Panc1 (cell line): ENCODE measurements at regions not wholly inside any gene's neighbourhood (a gene's known extent, or its start where the extent isn't known, plus 50 kb on each side); places are given as distances from the start of the nearest gene placed in this dataset.
"Not testable (repeated sequence)": the region's sequence is repeated elsewhere in the genome, so short reads cannot be mapped to it uniquely, and the experiment has no call there.

Source experiments
- ATAC-seq: fragments of 200-7000 bp; cut with Tn5 transposase; 2 replicates; pipeline ENCODE4 v1.9.1; 2020; ENCODE audit warnings: mild to moderate bottlenecking, moderate library complexity
- BruUV-seq: library from RNA; stranded (reverse); fragments of 400-500 nt; replicated peaks from 2 replicates; lab custom pipeline; 2021; lab: Mats Ljungman, UMichigan
- CTCF ChIA-PET: fragments of 300-600 bp; sonication (Branson Sonifier 250); formaldehyde crosslinking; loops from one replicate; lab custom pipeline; 2022; ENCODE audit warnings: antibody characterized with exemption; lab: Charles Lee
- POLR2A ChIA-PET: fragments of 300-600 bp; sonication (Branson Sonifier 250); formaldehyde crosslinking; loops from one replicate; lab custom pipeline; 2022; ENCODE audit warnings: antibody characterized with exemption; lab: Charles Lee
- DNase-seq: peaks from one replicate; pipeline ENCODE4 v3.0.0-alpha.2; 2010; ENCODE audit warnings: low read depth, low spot score
- H3K27ac ChIP-seq: 2 replicates; pipeline ENCODE4 v1.5.1; 2011; ENCODE audit warnings: mild to moderate bottlenecking, low read length, inconsistent platforms
- H3K27me3 ChIP-seq: fragments of 200-500 bp; sonication (Bioruptor generic); 2 replicates; pipeline ENCODE4 v1.6.0; 2014; ENCODE audit warnings: low read length, inconsistent platforms; ENCODE audit not compliant: control insufficient read depth, insufficient read depth
- H3K36me3 ChIP-seq: fragments of 200-500 bp; sonication (Bioruptor generic); 2 replicates; pipeline ENCODE4 v1.5.1; 2014; ENCODE audit warnings: inconsistent platforms, mild to moderate bottlenecking, low read length, moderate library complexity; ENCODE audit not compliant: control insufficient read depth, insufficient read depth
- H3K4me1 ChIP-seq: 2 replicates; pipeline ENCODE4 v1.5.1; 2011; ENCODE audit warnings: inconsistent platforms, mild to moderate bottlenecking, low read length, moderate library complexity; ENCODE audit not compliant: control insufficient read depth, insufficient read depth
- H3K4me3 ChIP-seq, 2 experiments: 2 replicates each; pipeline ENCODE4 v1.5.1; 2011 to 2012; ENCODE audit warnings: low read depth in 2 of 2, low read length in 2 of 2, mild to moderate bottlenecking in 2 of 2, inconsistent platforms in 1 of 2, moderate library complexity in 1 of 2
- H3K9me3 ChIP-seq: fragments of 200-500 bp; sonication (Bioruptor generic); 2 replicates; pipeline ENCODE4 v1.5.1; 2014; ENCODE audit warnings: low read depth, mild to moderate bottlenecking, inconsistent platforms, low read length, moderate library complexity; ENCODE audit not compliant: control insufficient read depth, insufficient read depth
- POLR2AphosphoS5 ChIP-seq: IDR thresholded peaks from 2 replicates; pipeline ENCODE4 v1.6.1; 2012; ENCODE audit warnings: mild to moderate bottlenecking, low read depth, low read length, moderate library complexity
- SIN3A ChIP-seq: IDR thresholded peaks from 2 replicates; pipeline ENCODE4 v1.6.1; 2012; ENCODE audit warnings: low read depth, mild to moderate bottlenecking, low read length, moderate library complexity, borderline replicate concordance; ENCODE audit not compliant: insufficient read depth
- TCF7L2 ChIP-seq: IDR thresholded peaks from 2 replicates; pipeline ENCODE4 v1.6.1; 2011; ENCODE audit warnings: mild to moderate bottlenecking, low read depth, low read length, inconsistent platforms
- in situ Hi-C: cut with HindIII; loops from 2 replicates; pipeline ENCODE4 v1.10.0; 2016; ENCODE audit warnings: low sequenced_read_pairs, low pct_unique_long_range_greater_than_20kb
- intact Hi-C: fragments of 100-400 bp; cut with micrococcal nuclease; formaldehyde crosslinking; loops from one replicate; pipeline ENCODE4 v1.10.0; 2022; ENCODE audit not compliant: unreplicated experiment
- TF ChIP-seq, protein P1 (sequence below), 2 experiments: IDR thresholded peaks; 2 replicates each; pipeline ENCODE4 v1.6.1; 2011 to 2012; ENCODE audit warnings: low read depth in 2 of 2, control low read depth in 1 of 2, low read length in 1 of 2, mild to moderate bottlenecking in 1 of 2, moderate library complexity in 1 of 2; ENCODE audit not compliant: insufficient read depth in 1 of 2
- TF ChIP-seq, protein P2 (sequence below): fragments of 450-650 bp; IDR thresholded peaks from 2 replicates; pipeline ENCODE4 v1.5.1; 2017; ENCODE audit warnings: mild to moderate bottlenecking

DNA sequence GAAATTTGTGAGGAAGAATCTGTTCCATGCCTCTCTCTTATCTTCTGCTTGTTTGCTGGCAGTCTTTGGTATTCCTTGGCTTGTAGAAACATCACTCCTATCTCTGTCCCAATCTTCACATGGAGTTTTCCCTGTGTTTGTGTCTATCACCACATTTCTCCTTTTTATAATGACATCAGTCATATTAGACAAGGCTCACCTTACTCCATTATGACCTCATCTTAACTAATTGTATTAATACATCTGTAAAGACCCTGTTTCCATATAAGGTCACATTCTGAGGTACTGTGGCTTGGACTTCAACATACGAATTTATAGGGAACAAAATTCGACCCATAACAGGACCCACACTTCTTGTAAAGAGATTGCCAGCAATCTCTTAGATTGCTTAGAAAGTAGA, 72.3 kb upstream of the POGK start:
- Histone ChIP-seq H3K9me3 (no peaks in the 10 kb centered on the region), H3K36me3 (no peaks in the 10 kb centered on the region), H3K27ac (no peak overlapping the region), H3K4me3 (no peak overlapping the region), H3K27me3 (no peaks in the 10 kb centered on the region), H3K4me1 (no peaks in the 10 kb centered on the region)
- ATAC-seq: no peak
- no peak for TF ChIP-seq SIN3A
- TF ChIP-seq, protein P1, sequence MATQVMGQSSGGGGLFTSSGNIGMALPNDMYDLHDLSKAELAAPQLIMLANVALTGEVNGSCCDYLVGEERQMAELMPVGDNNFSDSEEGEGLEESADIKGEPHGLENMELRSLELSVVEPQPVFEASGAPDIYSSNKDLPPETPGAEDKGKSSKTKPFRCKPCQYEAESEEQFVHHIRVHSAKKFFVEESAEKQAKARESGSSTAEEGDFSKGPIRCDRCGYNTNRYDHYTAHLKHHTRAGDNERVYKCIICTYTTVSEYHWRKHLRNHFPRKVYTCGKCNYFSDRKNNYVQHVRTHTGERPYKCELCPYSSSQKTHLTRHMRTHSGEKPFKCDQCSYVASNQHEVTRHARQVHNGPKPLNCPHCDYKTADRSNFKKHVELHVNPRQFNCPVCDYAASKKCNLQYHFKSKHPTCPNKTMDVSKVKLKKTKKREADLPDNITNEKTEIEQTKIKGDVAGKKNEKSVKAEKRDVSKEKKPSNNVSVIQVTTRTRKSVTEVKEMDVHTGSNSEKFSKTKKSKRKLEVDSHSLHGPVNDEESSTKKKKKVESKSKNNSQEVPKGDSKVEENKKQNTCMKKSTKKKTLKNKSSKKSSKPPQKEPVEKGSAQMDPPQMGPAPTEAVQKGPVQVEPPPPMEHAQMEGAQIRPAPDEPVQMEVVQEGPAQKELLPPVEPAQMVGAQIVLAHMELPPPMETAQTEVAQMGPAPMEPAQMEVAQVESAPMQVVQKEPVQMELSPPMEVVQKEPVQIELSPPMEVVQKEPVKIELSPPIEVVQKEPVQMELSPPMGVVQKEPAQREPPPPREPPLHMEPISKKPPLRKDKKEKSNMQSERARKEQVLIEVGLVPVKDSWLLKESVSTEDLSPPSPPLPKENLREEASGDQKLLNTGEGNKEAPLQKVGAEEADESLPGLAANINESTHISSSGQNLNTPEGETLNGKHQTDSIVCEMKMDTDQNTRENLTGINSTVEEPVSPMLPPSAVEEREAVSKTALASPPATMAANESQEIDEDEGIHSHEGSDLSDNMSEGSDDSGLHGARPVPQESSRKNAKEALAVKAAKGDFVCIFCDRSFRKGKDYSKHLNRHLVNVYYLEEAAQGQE (IDR thresholded peaks at IDR 0.05; ENCODE audit: insufficient read depth in 1 of 2, low read depth in 2 of 2, low read length in 1 of 2): no peak
- TF ChIP-seq TCF7L2: no peak
- TF ChIP-seq, protein P2, sequence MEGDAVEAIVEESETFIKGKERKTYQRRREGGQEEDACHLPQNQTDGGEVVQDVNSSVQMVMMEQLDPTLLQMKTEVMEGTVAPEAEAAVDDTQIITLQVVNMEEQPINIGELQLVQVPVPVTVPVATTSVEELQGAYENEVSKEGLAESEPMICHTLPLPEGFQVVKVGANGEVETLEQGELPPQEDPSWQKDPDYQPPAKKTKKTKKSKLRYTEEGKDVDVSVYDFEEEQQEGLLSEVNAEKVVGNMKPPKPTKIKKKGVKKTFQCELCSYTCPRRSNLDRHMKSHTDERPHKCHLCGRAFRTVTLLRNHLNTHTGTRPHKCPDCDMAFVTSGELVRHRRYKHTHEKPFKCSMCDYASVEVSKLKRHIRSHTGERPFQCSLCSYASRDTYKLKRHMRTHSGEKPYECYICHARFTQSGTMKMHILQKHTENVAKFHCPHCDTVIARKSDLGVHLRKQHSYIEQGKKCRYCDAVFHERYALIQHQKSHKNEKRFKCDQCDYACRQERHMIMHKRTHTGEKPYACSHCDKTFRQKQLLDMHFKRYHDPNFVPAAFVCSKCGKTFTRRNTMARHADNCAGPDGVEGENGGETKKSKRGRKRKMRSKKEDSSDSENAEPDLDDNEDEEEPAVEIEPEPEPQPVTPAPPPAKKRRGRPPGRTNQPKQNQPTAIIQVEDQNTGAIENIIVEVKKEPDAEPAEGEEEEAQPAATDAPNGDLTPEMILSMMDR: no peak
- no peak for TF ChIP-seq POLR2AphosphoS5
- BruUV-seq: no TSS peak
- intact Hi-C loops (no loop called here), in situ Hi-C loops (no loop called here)
- ChIA-PET POLR2A (no interaction called here), CTCF (no interaction called here)
- DNase-seq: no peak

DNA sequence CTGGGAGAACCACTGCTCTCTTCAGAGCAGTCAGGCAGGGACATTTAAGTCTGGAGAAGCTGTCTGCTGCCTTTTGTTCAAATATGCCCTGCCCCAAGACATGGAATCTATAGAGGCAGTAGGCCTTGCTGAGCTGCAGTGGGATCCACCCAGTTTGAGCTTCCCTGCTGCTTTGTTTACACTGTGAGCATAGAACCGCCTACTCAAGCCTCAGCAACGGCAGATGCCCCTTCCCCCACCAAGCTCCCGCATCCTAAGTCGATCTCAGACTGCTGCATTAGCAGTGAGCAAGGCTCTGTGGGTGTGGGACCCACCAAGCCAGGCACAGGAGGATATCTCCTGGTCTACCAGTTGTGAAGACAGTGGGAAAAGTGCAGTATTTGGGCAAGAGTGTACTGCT, 54.6 kb upstream of the POGK start:
- H3K27ac ChIP-seq, H3K4me3 ChIP-seq, H3K27me3 ChIP-seq, DNase-seq, BruUV-seq, H3K36me3 ChIP-seq, ATAC-seq, H3K4me1 ChIP-seq, POLR2A ChIA-PET, in situ Hi-C loops, H3K9me3 ChIP-seq, CTCF ChIA-PET, intact Hi-C loops: not testable (repeated sequence)

- Histone ChIP-seq H3K4me3 (no peak overlapping the region), H3K4me1 (no peaks in the 10 kb centered on the region), H3K27me3 (no peaks in the 10 kb centered on the region; the same call in 1 of the 2 replicates), H3K36me3 (no peaks in the 10 kb centered on the region), H3K9me3 (no peaks in the 10 kb centered on the region), H3K27ac (no peak overlapping the region)
- CTCF ChIA-PET: no interaction called here
- in situ Hi-C loops (no loop called here), intact Hi-C loops (no loop called here)
- POLR2A ChIA-PET: no interaction called here
- no peak for ATAC-seq
- BruUV-seq: no TSS peak
- DNase-seq: no peak
- TF ChIP-seq, protein P2: no peak
- TF ChIP-seq POLR2AphosphoS5 (no peak), TCF7L2 (no peak)
- TF ChIP-seq, protein P1 (IDR thresholded peaks at IDR 0.05; ENCODE audit: insufficient read depth in 1 of 2, low read depth in 2 of 2, low read length in 1 of 2): no peak
Measured at GRCh38 chr1:166785987-166786386, 53.3 kb upstream of the POGK start.
